Dermis microvascular lymphatic vessel endothelial cell (primary cell): ENCODE measurements at regions not wholly inside any gene's neighbourhood (a gene's known extent, or its start where the extent isn't known, plus 50 kb on each side); places are given as distances from the start of the nearest gene placed in this dataset.

ENCODE experiments used
- DNase-seq, 2 donors: peaks; one replicate each; pipeline versions ENCODE4 v3.0.0 to v3.0.0-alpha.2; 2010; ENCODE audit warnings: low read depth in 2 of 2

GRCh38 chr3:39000008-39000450 lies 51.7 kb downstream of the SCN11A start:
- DNase-seq, result peak; percentile 42 to 64

GRCh38 chr3:38998086-38998485 lies 53.7 kb downstream of the SCN11A start:
- DNase-seq, result no peak

- DNase-seq, result no peak
Measured at GRCh38 chr3:38996193-38996592, 55.6 kb downstream of the SCN11A start.

- no peak for DNase-seq
Measured at GRCh38 chr3:38994251-38994650, 57.5 kb downstream of the SCN11A start.

GRCh38 chr3:38992117-38992760 lies 59.5 kb downstream of the SCN11A start:
- DNase-seq, result peak in 1 of 2 donors; percentile 36

GRCh38 chr3:38990621-38991020 lies 61.1 kb downstream of the SCN11A start:
- no peak for DNase-seq

GRCh38 chr3:38989917-38990510 lies 61.7 kb downstream of the SCN11A start:
- no peak for DNase-seq

- DNase-seq, result no peak
Measured at GRCh38 chr3:38988955-38989354, 62.8 kb downstream of the SCN11A start.

GRCh38 chr3:38987456-38987855 lies 64.3 kb downstream of the SCN11A start:
- no peak for DNase-seq

GRCh38 chr3:38986901-38987300 lies 64.8 kb downstream of the SCN11A start:
- no peak for DNase-seq

- DNase-seq, result no peak
Measured at GRCh38 chr3:38985981-38986380, 65.8 kb downstream of the SCN11A start.

- no peak for DNase-seq
Measured at GRCh38 chr3:38985581-38985980, 66.2 kb downstream of the SCN11A start.

GRCh38 chr3:38984731-38985130 lies 67.0 kb downstream of the SCN11A start:
- DNase-seq, result no peak

GRCh38 chr3:38984110-38984509 lies 67.6 kb downstream of the SCN11A start:
- DNase-seq, result no peak

- DNase-seq, result no peak
Measured at GRCh38 chr3:38980938-38981337, 70.8 kb downstream of the SCN11A start.

- no peak for DNase-seq
Measured at GRCh38 chr3:38978729-38979128, 73.0 kb downstream of the SCN11A start.

- no peak for DNase-seq
Measured at GRCh38 chr3:38970851-38971638, 80.7 kb downstream of the SCN11A start.

- no peak for DNase-seq
Measured at GRCh38 chr3:38969317-38970235, 82.2 kb downstream of the SCN11A start.

GRCh38 chr3:38968891-38969290 lies 82.9 kb downstream of the SCN11A start:
- DNase-seq, result no peak

- no peak for DNase-seq
Measured at GRCh38 chr3:38968403-38968802, 83.3 kb downstream of the SCN11A start.

GRCh38 chr3:38967693-38967989 lies 84.1 kb downstream of the SCN11A start:
- DNase-seq, result no peak
